Endothelial cell of umbilical vein (primary cell): ENCODE measurements at regions not wholly inside any gene's neighbourhood (a gene's known extent, or its start where the extent isn't known, plus 50 kb on each side); places are given as distances from the start of the nearest gene placed in this dataset.

Experiments used
- BruUV-seq: library from RNA; stranded (reverse); fragments of 400-500 nt; replicated peaks from 2 replicates; lab custom pipeline; 2021; lab: Mats Ljungman, UMichigan
- CTCF ChIA-PET: fragments of 300-600, 350-600 bp; sonication (Branson Sonifier 250); formaldehyde crosslinking; loops from one replicate; lab custom pipeline; 2021; ENCODE audit warnings: antibody characterized with exemption, inconsistent platforms; lab: Charles Lee
- POLR2A ChIA-PET: fragments of 300-600, 350-600 bp; sonication (Branson Sonifier 250); formaldehyde crosslinking; loops from one replicate; lab custom pipeline; 2021; ENCODE audit warnings: antibody characterized with exemption, inconsistent platforms; lab: Charles Lee
- DNase-seq: peaks from one replicate; pipeline ENCODE4 v3.0.0-alpha.2; 2011; ENCODE audit warnings: low read depth, low spot score
- FAIRE-seq: peaks from 2 replicates; lab custom pipeline; 2011; peaks lifted over from hg19 to GRCh38; lab: Jason Lieb, UNC
- H2AFZ ChIP-seq: 2 replicates; pipeline ENCODE4 v1.6.0; 2012; ENCODE audit warnings: low read depth, low read length, control low read depth, inconsistent platforms
- H3K27ac ChIP-seq: 2 replicates; pipeline ENCODE4 v1.5.1; 2011; ENCODE audit warnings: low read depth, mild to moderate bottlenecking, control low read depth, low read length, moderate library complexity; ENCODE audit not compliant: insufficient read depth
- H3K27me3 ChIP-seq, 2 experiments: 2 replicates each; pipeline versions ENCODE4 v1.6.0 to v1.6.1; 2011; ENCODE audit warnings: low read length in 2 of 2, mixed read lengths in 1 of 2; ENCODE audit not compliant: control insufficient read depth in 2 of 2, insufficient read depth in 2 of 2
- H3K36me3 ChIP-seq, 2 experiments: 2 replicates in 1 of 2; 3 replicates in 1 of 2; pipeline ENCODE4 v1.5.1; 2011; ENCODE audit warnings: low read length in 2 of 2, mild to moderate bottlenecking in 1 of 2, moderate library complexity in 1 of 2; ENCODE audit not compliant: control insufficient read depth in 2 of 2, insufficient read depth in 2 of 2; ENCODE audit errors: extremely low read depth in 1 of 2
- H3K4me1 ChIP-seq: 3 replicates; pipeline ENCODE4 v1.5.1; 2011; ENCODE audit warnings: mild to moderate bottlenecking, low read length; ENCODE audit not compliant: control insufficient read depth, insufficient read depth; ENCODE audit errors: extremely low read depth
- H3K4me2 ChIP-seq: 2 replicates; pipeline ENCODE4 v1.6.1; 2011; ENCODE audit warnings: low read length, control low read depth, mixed read lengths; ENCODE audit not compliant: insufficient read depth
- H3K4me3 ChIP-seq, 3 experiments: fragments of 200-600 bp in 1 of 3; sonication (generic), shearing (Covaris generic) in 1 of 3; replicated peaks in 1 of 3; 2 replicates each; pipeline ENCODE4 v1.5.1; 2011 to 2016; ENCODE audit warnings: control low read depth in 3 of 3, low read length in 3 of 3, mild to moderate bottlenecking in 2 of 3, inconsistent platforms in 1 of 3, low read depth in 1 of 3, moderate library complexity in 1 of 3; ENCODE audit not compliant: insufficient read depth in 1 of 3
- H3K79me2 ChIP-seq: 2 replicates; pipeline ENCODE4 v1.6.0; 2012; ENCODE audit warnings: low read length, inconsistent platforms; ENCODE audit not compliant: control insufficient read depth, insufficient read depth
- H3K9ac ChIP-seq: replicated peaks from 2 replicates; pipeline ENCODE3; 2011; ENCODE audit warnings: low read length, control low read depth; ENCODE audit not compliant: insufficient read depth; ENCODE audit errors: extremely low read depth
- H3K9me1 ChIP-seq: replicated peaks from 3 replicates; pipeline ENCODE4 v1.6.0; 2011; ENCODE audit warnings: mild to moderate bottlenecking, low read length; ENCODE audit not compliant: control insufficient read depth, insufficient read depth; ENCODE audit errors: extremely low read depth
- H3K9me3 ChIP-seq: replicated peaks from 2 replicates; pipeline ENCODE4 v1.5.1; 2012; ENCODE audit warnings: low read length, inconsistent platforms; ENCODE audit not compliant: control insufficient read depth, insufficient read depth
- H4K20me1 ChIP-seq: replicated peaks from 2 replicates; pipeline ENCODE3; 2011; ENCODE audit warnings: mild to moderate bottlenecking, low read length; ENCODE audit not compliant: control insufficient read depth, insufficient read depth; ENCODE audit errors: extremely low read depth
- EZH2 ChIP-seq: IDR thresholded peaks from 2 replicates; pipeline ENCODE4 v1.6.1; 2012; ENCODE audit warnings: borderline replicate concordance, low read depth, mild to moderate bottlenecking, moderate library complexity, low read length, inconsistent platforms; ENCODE audit not compliant: severe bottlenecking
- FOS ChIP-seq: IDR thresholded peaks from 2 replicates; pipeline ENCODE4 v1.6.1; 2011; ENCODE audit warnings: mild to moderate bottlenecking, low read length, moderate library complexity, borderline replicate concordance; ENCODE audit not compliant: insufficient read depth
- GATA2 ChIP-seq: IDR thresholded peaks from 2 replicates; pipeline ENCODE4 v1.7.0; 2011; ENCODE audit warnings: low read depth, mild to moderate bottlenecking, moderate library complexity, mixed read lengths, low read length; ENCODE audit not compliant: insufficient read length, insufficient read depth
- JUN ChIP-seq: IDR thresholded peaks from 2 replicates; pipeline ENCODE4 v1.6.1; 2011; ENCODE audit warnings: borderline replicate concordance, low read depth; ENCODE audit not compliant: insufficient read length, insufficient read depth
- MYC ChIP-seq: IDR thresholded peaks from one replicate; pipeline ENCODE4 v1.6.1; 2011; ENCODE audit warnings: mild to moderate bottlenecking, low read depth, low read length
- POLR2A ChIP-seq: IDR thresholded peaks from 2 replicates; pipeline ENCODE4 v1.6.1; 2012; ENCODE audit warnings: low read depth, mild to moderate bottlenecking, control low read depth, low read length
- POLR2AphosphoS5 ChIP-seq: IDR thresholded peaks from 2 replicates; pipeline ENCODE4 v1.6.1; 2012; ENCODE audit warnings: low read depth, mild to moderate bottlenecking, control low read depth, low read length, moderate library complexity; ENCODE audit not compliant: insufficient read depth
- dilution Hi-C: fragments of 300-500 bp; cut with MboI; formaldehyde crosslinking; loops from one replicate; pipeline ENCODE4 v1.15.0; 2019; ENCODE audit warnings: low sequenced_read_pairs; ENCODE audit not compliant: extremely low pct_ligation_motif_present
- intact Hi-C: fragments of 100-400 bp; cut with micrococcal nuclease; formaldehyde crosslinking; loops from one replicate; pipeline ENCODE4 v1.10.0; 2022
- TF ChIP-seq, protein P1 (sequence below): IDR thresholded peaks from 2 replicates; pipeline ENCODE4 v1.6.1; 2011; ENCODE audit not compliant: insufficient read depth, insufficient read length
- TF ChIP-seq, protein P2 (sequence below), 2 donors: IDR thresholded peaks; 1 replicate in 1 of 2; 2 replicates in 1 of 2; pipeline ENCODE4 v1.5.1; 2011; ENCODE audit warnings: low read length in 2 of 2, mild to moderate bottlenecking in 2 of 2, moderate library complexity in 2 of 2, control low read depth in 1 of 2, inconsistent platforms in 1 of 2, low read depth in 1 of 2; ENCODE audit not compliant: insufficient read depth in 1 of 2; ENCODE audit errors: extremely low read depth in 1 of 2

DNA sequence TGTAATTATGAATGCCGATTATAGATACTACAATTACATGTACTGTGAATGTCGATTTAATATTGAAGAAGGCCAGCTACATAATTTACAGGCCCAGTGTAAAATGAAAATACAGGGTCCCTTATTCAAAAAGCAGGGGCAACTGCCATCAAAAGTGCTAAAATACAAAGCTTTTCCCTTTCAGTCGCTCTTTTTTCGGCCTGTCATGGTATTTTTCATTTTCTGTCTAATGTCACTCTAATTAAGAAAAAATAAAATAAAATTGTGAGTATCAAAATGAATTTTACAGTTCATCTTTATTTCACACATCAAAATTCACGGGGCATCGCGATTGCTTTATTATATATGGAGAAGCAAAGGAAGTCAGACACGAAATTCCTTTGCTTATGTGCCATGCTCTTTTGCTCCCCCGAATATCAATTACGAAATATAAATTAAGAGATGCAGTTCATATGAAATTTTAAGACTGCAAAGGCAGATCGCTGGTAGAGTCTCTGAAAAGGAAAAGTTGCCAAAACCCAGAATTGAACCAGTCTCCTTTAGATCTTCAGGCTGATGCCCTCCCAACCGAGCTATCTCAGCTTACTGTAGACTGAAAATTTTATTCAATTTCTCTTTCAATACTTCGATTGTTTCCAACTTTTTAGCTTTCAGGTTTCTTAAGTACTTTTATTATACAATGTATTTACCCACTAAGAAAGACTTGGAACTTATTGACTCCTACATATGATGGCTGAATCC is 197.0 kb downstream of the TRIM27 start:
- Histone ChIP-seq H3K36me3 (no peaks in the 10 kb centered on the region), H4K20me1 (no peaks in the 10 kb centered on the region), H3K4me1 (peaks cover 4% of the 10 kb centered on the region), H3K27ac (no peak overlapping the region), H2AFZ (no peak overlapping the region), H3K4me2 (no peak overlapping the region), H3K27me3 (peaks cover 15 to 20% of the 10 kb centered on the region in 2 experiments), H3K9me1 (no peaks in the 10 kb centered on the region), H3K9ac (no peak overlapping the region), H3K4me3 (no peak overlapping the region), H3K79me2 (no peaks in the 10 kb centered on the region), H3K9me3 (no peaks in the 10 kb centered on the region)
- FAIRE-seq (peak; percentile 4), DNase-seq (no peak)
- no TSS peak for BruUV-seq
- CTCF ChIA-PET = no interaction called here
- POLR2A ChIA-PET = no interaction called here
- intact Hi-C loops (loop anchor here (5.0 kb wide), 1 partner anchor 69 kb away; no protein-coding TSS in a partner anchor), dilution Hi-C loops (no loop called here)
- TF ChIP-seq, protein P1, sequence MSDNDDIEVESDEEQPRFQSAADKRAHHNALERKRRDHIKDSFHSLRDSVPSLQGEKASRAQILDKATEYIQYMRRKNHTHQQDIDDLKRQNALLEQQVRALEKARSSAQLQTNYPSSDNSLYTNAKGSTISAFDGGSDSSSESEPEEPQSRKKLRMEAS = no peak
- TF ChIP-seq POLR2A (no peak), GATA2 (no peak), FOS (no peak), POLR2AphosphoS5 (no peak), MYC (no peak), EZH2 (no peak), JUN (no peak)
- TF ChIP-seq, protein P2, sequence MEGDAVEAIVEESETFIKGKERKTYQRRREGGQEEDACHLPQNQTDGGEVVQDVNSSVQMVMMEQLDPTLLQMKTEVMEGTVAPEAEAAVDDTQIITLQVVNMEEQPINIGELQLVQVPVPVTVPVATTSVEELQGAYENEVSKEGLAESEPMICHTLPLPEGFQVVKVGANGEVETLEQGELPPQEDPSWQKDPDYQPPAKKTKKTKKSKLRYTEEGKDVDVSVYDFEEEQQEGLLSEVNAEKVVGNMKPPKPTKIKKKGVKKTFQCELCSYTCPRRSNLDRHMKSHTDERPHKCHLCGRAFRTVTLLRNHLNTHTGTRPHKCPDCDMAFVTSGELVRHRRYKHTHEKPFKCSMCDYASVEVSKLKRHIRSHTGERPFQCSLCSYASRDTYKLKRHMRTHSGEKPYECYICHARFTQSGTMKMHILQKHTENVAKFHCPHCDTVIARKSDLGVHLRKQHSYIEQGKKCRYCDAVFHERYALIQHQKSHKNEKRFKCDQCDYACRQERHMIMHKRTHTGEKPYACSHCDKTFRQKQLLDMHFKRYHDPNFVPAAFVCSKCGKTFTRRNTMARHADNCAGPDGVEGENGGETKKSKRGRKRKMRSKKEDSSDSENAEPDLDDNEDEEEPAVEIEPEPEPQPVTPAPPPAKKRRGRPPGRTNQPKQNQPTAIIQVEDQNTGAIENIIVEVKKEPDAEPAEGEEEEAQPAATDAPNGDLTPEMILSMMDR (IDR thresholded peaks at IDR 0.05; ENCODE audit: extremely low read depth in 1 of 2, insufficient read depth in 1 of 2, low read depth in 1 of 2, low read length in 2 of 2) = no peak
